K562 (cell line): ENCODE measurements at regions not wholly inside any gene's neighbourhood (a gene's known extent, or its start where the extent isn't known, plus 50 kb on each side); places are given as distances from the start of the nearest gene placed in this dataset.

ENCODE experiments used
- ATAC-seq: fragments of 200-7000 bp; cut with Tn5 transposase; 3 replicates; pipeline ENCODE4 v1.9.1; 2020; ENCODE audit warnings: moderate library complexity
- BruUV-seq: library from RNA; stranded (reverse); fragments of 400-500 nt; replicated peaks from 2 replicates; lab custom pipeline; 2021; lab: Mats Ljungman, UMichigan
- CTCF ChIA-PET: fragments of 300-600 bp; formaldehyde crosslinking; extraction: SDS; loops from one replicate; lab custom pipeline; 2021; ENCODE audit warnings: low intra/inter-chr PET ratio; lab: Yijun Ruan, JAX
- POLR2A ChIA-PET: fragments of 300-600, 350-650 bp; sonication (Branson Sonifier 250); formaldehyde crosslinking; extraction: SDS; loops from one replicate; lab custom pipeline; 2021; ENCODE audit warnings: antibody characterized with exemption, inconsistent platforms; lab: Yijun Ruan, JAX
- DNase-seq, 4 experiments: peaks; one replicate each; pipeline versions ENCODE4 v3.0.0 to v3.0.0-alpha.2; 2011 to 2018; ENCODE audit warnings: low spot score in 3 of 4, mixed read lengths in 3 of 4; ENCODE audit errors: extremely low read depth in 1 of 4
- FAIRE-seq: peaks from 2 replicates; lab custom pipeline; 2011; peaks lifted over from hg19 to GRCh38; lab: Jason Lieb, UNC
- H2AFZ ChIP-seq: 2 replicates; pipeline ENCODE4 v1.6.0; 2011; ENCODE audit warnings: low read depth, low read length, control low read depth, inconsistent platforms
- H3K27ac ChIP-seq: fragments of 200-600 bp; 3 replicates; pipeline ENCODE4 v1.8.0; 2011; ENCODE audit warnings: low read depth, mild to moderate bottlenecking, control low read depth, inconsistent platforms, low read length, moderate library complexity, mixed read lengths; ENCODE audit errors: extremely low read depth
- H3K27me3 ChIP-seq, 2 experiments: fragments of 300-600 bp in 1 of 2; 2 replicates in 1 of 2; 3 replicates in 1 of 2; pipeline versions ENCODE4 v1.6.0 to v1.8.0; 2011; ENCODE audit warnings: inconsistent platforms in 2 of 2, low read length in 2 of 2, mild to moderate bottlenecking in 1 of 2, mixed read lengths in 1 of 2, moderate library complexity in 1 of 2; ENCODE audit not compliant: control insufficient read depth in 2 of 2, insufficient read depth in 2 of 2
- H3K36me3 ChIP-seq: fragments of 300-600 bp; 3 replicates; pipeline ENCODE4 v1.8.0; 2011; ENCODE audit warnings: mild to moderate bottlenecking, low read length, inconsistent platforms; ENCODE audit not compliant: control insufficient read depth, insufficient read depth
- H3K4me1 ChIP-seq, 2 experiments: fragments of 200-600 bp in 1 of 2; replicated peaks in 1 of 2; 2 replicates in 1 of 2; 3 replicates in 1 of 2; pipeline versions ENCODE4 v1.5.1 to v1.8.0; 2011; ENCODE audit warnings: inconsistent platforms in 2 of 2, low read length in 2 of 2, mild to moderate bottlenecking in 1 of 2, mixed read lengths in 1 of 2, moderate library complexity in 1 of 2; ENCODE audit not compliant: control insufficient read depth in 2 of 2, insufficient read depth in 2 of 2
- H3K4me2 ChIP-seq: 2 replicates; pipeline ENCODE4 v1.6.1; 2011; ENCODE audit warnings: low read length, control low read depth, inconsistent platforms, mixed read lengths; ENCODE audit not compliant: insufficient read depth
- H3K4me3 ChIP-seq: fragments of 200-600 bp; sonication (generic), shearing (Covaris generic); 2 replicates; pipeline ENCODE4 v1.5.1; 2016; ENCODE audit warnings: control low read depth, inconsistent platforms
- H3K79me2 ChIP-seq: fragments of 200-600 bp; 3 replicates; pipeline ENCODE4 v1.8.0; 2011; ENCODE audit warnings: low read length, inconsistent platforms; ENCODE audit not compliant: control insufficient read depth, insufficient read depth
- H3K9ac ChIP-seq, 2 experiments: 2 replicates each; pipeline versions ENCODE4 v1.6.0 to v1.6.1; 2011; ENCODE audit warnings: low read depth in 2 of 2, low read length in 2 of 2, control low read depth in 1 of 2, inconsistent platforms in 1 of 2, mild to moderate bottlenecking in 1 of 2, mixed read lengths in 1 of 2; ENCODE audit not compliant: insufficient read depth in 1 of 2
- H3K9me1 ChIP-seq: one replicate; pipeline ENCODE4 v1.6.0; 2011; ENCODE audit warnings: inconsistent platforms, mild to moderate bottlenecking, low read length, moderate library complexity; ENCODE audit not compliant: control insufficient read depth, insufficient read depth
- H3K9me3 ChIP-seq: replicated peaks from 2 replicates; pipeline ENCODE4 v1.5.1; 2011; ENCODE audit warnings: low read depth, low read length, inconsistent platforms; ENCODE audit not compliant: control insufficient read depth, insufficient read depth
- H4K20me1 ChIP-seq: replicated peaks from 2 replicates; pipeline ENCODE4 v1.6.1; 2011; ENCODE audit warnings: low read length, inconsistent platforms, mixed read lengths; ENCODE audit not compliant: control insufficient read depth, insufficient read depth
- CTCF ChIP-seq, 3 experiments: IDR thresholded peaks in 2 of 3; conservative IDR thresholded peaks in 1 of 3; 2 replicates each; pipeline ENCODE4 v1.5.1; 2011 to 2012; ENCODE audit warnings: low read length in 3 of 3, mild to moderate bottlenecking in 3 of 3, control low read depth in 2 of 3, improper control_type of control experiment in 1 of 3, inconsistent platforms in 1 of 3, low read depth in 1 of 3, mixed read lengths in 1 of 3, moderate library complexity in 1 of 3; ENCODE audit not compliant: insufficient read depth in 2 of 3
- DEAF1 ChIP-seq: fragments of 450-650 bp; formaldehyde crosslinking; IDR thresholded peaks from 2 replicates; pipeline ENCODE4 v1.4.0; 2020; ENCODE audit warnings: mild to moderate bottlenecking, moderate library complexity
- RAD21 ChIP-seq, 2 experiments: fragments of 250-450 bp in 1 of 2; fragments of 450-650 bp in 1 of 2; sonication (Bioruptor Pico) in 1 of 2; formaldehyde crosslinking in 1 of 2; IDR thresholded peaks in 1 of 2; conservative IDR thresholded peaks in 1 of 2; 2 replicates each; pipeline versions ENCODE4 v1.4.0 to v1.8.0; 2020 to 2022; ENCODE audit warnings: mild to moderate bottlenecking in 2 of 2, moderate library complexity in 1 of 2
- SNRNP70 ChIP-seq: fragments of 200-400 bp; formaldehyde crosslinking; optimal IDR thresholded peaks from 2 replicates; pipeline ENCODE3; 2017; ENCODE audit warnings: low read depth, low read length
- SPI1 ChIP-seq: IDR thresholded peaks from 2 replicates; pipeline ENCODE4 v1.6.1; 2011; ENCODE audit warnings: low read depth, low read length, control low read depth, borderline replicate concordance
- ZFP36 ChIP-seq: fragments of 150-350 bp; IDR thresholded peaks from 2 replicates; pipeline ENCODE4 v1.6.1; 2018; ENCODE audit warnings: low read length, low read depth; ENCODE audit not compliant: partially characterized antibody
- ZMIZ1 ChIP-seq, 2 experiments: fragments of 150-350 bp in 1 of 2; IDR thresholded peaks; 2 replicates each; pipeline ENCODE4 v1.6.1; 2012 to 2016; ENCODE audit warnings: low read depth in 2 of 2, low read length in 2 of 2, mild to moderate bottlenecking in 1 of 2, moderate library complexity in 1 of 2
- WGBS: fragments of 100-300 bp; shearing (Covaris generic); methylation state at CpG from one replicate; pipeline ENCODE4 v1.1.6; 2016; ENCODE audit warnings: low coverage, mixed read lengths; ENCODE audit not compliant: insufficient coverage; ENCODE audit errors: missing lambda C conversion rate; 5-methylcytosine and 5-hydroxymethylcytosine counted together
- in situ Hi-C: fragments of 300-500 bp; cut with MboI; formaldehyde crosslinking; loops from 4 replicates; pipeline ENCODE4 v1.15.0; 2018; ENCODE audit warnings: inconsistent platforms, mixed read lengths
- intact Hi-C: fragments of 100-400 bp; cut with micrococcal nuclease; formaldehyde crosslinking; loops from 2 replicates; pipeline ENCODE4 v1.14.2; 2022

GRCh38 chr9:117644133-117644931 lies 59.9 kb upstream of the TLR4 start:
- Histone ChIP-seq H3K9ac (no peak overlapping the region), H3K4me3 (no peak overlapping the region), H3K4me1 (no peaks in the 10 kb centered on the region), H3K36me3 (no peaks in the 10 kb centered on the region), H3K27ac (no peak overlapping the region), H3K79me2 (no peaks in the 10 kb centered on the region), H3K9me3 (no peaks in the 10 kb centered on the region), H3K4me2 (no peak overlapping the region), H3K27me3 (no peaks in the 10 kb centered on the region), H3K9me1 (no peaks in the 10 kb centered on the region), H2AFZ (no peak overlapping the region), H4K20me1 (no peaks in the 10 kb centered on the region)
- DNase-seq = peak; percentile 30 to 57 (median 41)
- in situ Hi-C loops = no loop called here
- WGBS = 2% methylated on average over 11 of the region's 11 CpGs
- BruUV-seq = no TSS peak
- intact Hi-C loops = loop anchor here (10.0 kb wide), 2 partner anchors 1640 to 1720 kb away; partner anchors contain the start of gene BRINP1
- CTCF ChIA-PET = no interaction called here
- peak; percentile 88 for FAIRE-seq
- POLR2A ChIA-PET = no interaction called here
- peak; percentile 78 for ATAC-seq
- TF ChIP-seq RAD21 (CRISPR knock-in tag; conservative IDR thresholded peaks at IDR 0.05 in 1 of 2, IDR thresholded peaks at IDR 0.05 in 1 of 2) (peak; percentile 77 to 86), ZFP36 (no peak), DEAF1 (CRISPR knock-in tag) (peak; percentile 62), SPI1 (peak; percentile 64), CTCF (IDR thresholded peaks at IDR 0.05 in 2 of 3, conservative IDR thresholded peaks at IDR 0.05 in 1 of 3; ENCODE audit: insufficient read depth in 2 of 3, low read depth in 1 of 3, low read length in 3 of 3) (peak; percentile 69 to 89 (median 83)), ZMIZ1 (IDR thresholded peaks at IDR 0.05; ENCODE audit: low read depth in 2 of 2, low read length in 2 of 2) (no peak), SNRNP70 (no peak)
